K562 (cell line): ENCODE measurements at regions not wholly inside any gene's neighbourhood (a gene's known extent, or its start where the extent isn't known, plus 50 kb on each side); places are given as distances from the start of the nearest gene placed in this dataset.

Experiments
- ATAC-seq: fragments of 200-7000 bp; cut with Tn5 transposase; 3 replicates; pipeline ENCODE4 v1.9.1; 2020; ENCODE audit warnings: moderate library complexity
- BruUV-seq: library from RNA; stranded (reverse); fragments of 400-500 nt; replicated peaks from 2 replicates; lab custom pipeline; 2021; lab: Mats Ljungman, UMichigan
- CTCF ChIA-PET: fragments of 300-600 bp; formaldehyde crosslinking; extraction: SDS; loops from one replicate; lab custom pipeline; 2021; ENCODE audit warnings: low intra/inter-chr PET ratio; lab: Yijun Ruan, JAX
- POLR2A ChIA-PET: fragments of 300-600, 350-650 bp; sonication (Branson Sonifier 250); formaldehyde crosslinking; extraction: SDS; loops from one replicate; lab custom pipeline; 2021; ENCODE audit warnings: antibody characterized with exemption, inconsistent platforms; lab: Yijun Ruan, JAX
- DNase-seq, 4 experiments: peaks; one replicate each; pipeline versions ENCODE4 v3.0.0 to v3.0.0-alpha.2; 2011 to 2018; ENCODE audit warnings: low spot score in 3 of 4, mixed read lengths in 3 of 4; ENCODE audit errors: extremely low read depth in 1 of 4
- FAIRE-seq: peaks from 2 replicates; lab custom pipeline; 2011; peaks lifted over from hg19 to GRCh38; lab: Jason Lieb, UNC
- H2AFZ ChIP-seq: 2 replicates; pipeline ENCODE4 v1.6.0; 2011; ENCODE audit warnings: low read depth, low read length, control low read depth, inconsistent platforms
- H3K27ac ChIP-seq: fragments of 200-600 bp; 3 replicates; pipeline ENCODE4 v1.8.0; 2011; ENCODE audit warnings: low read depth, mild to moderate bottlenecking, control low read depth, inconsistent platforms, low read length, moderate library complexity, mixed read lengths; ENCODE audit errors: extremely low read depth
- H3K27me3 ChIP-seq, 2 experiments: fragments of 300-600 bp in 1 of 2; 2 replicates in 1 of 2; 3 replicates in 1 of 2; pipeline versions ENCODE4 v1.6.0 to v1.8.0; 2011; ENCODE audit warnings: inconsistent platforms in 2 of 2, low read length in 2 of 2, mild to moderate bottlenecking in 1 of 2, mixed read lengths in 1 of 2, moderate library complexity in 1 of 2; ENCODE audit not compliant: control insufficient read depth in 2 of 2, insufficient read depth in 2 of 2
- H3K36me3 ChIP-seq: fragments of 300-600 bp; 3 replicates; pipeline ENCODE4 v1.8.0; 2011; ENCODE audit warnings: mild to moderate bottlenecking, low read length, inconsistent platforms; ENCODE audit not compliant: control insufficient read depth, insufficient read depth
- H3K4me1 ChIP-seq, 2 experiments: fragments of 200-600 bp in 1 of 2; replicated peaks in 1 of 2; 2 replicates in 1 of 2; 3 replicates in 1 of 2; pipeline versions ENCODE4 v1.5.1 to v1.8.0; 2011; ENCODE audit warnings: inconsistent platforms in 2 of 2, low read length in 2 of 2, mild to moderate bottlenecking in 1 of 2, mixed read lengths in 1 of 2, moderate library complexity in 1 of 2; ENCODE audit not compliant: control insufficient read depth in 2 of 2, insufficient read depth in 2 of 2
- H3K4me2 ChIP-seq: 2 replicates; pipeline ENCODE4 v1.6.1; 2011; ENCODE audit warnings: low read length, control low read depth, inconsistent platforms, mixed read lengths; ENCODE audit not compliant: insufficient read depth
- H3K4me3 ChIP-seq: fragments of 200-600 bp; sonication (generic), shearing (Covaris generic); 2 replicates; pipeline ENCODE4 v1.5.1; 2016; ENCODE audit warnings: control low read depth, inconsistent platforms
- H3K79me2 ChIP-seq: fragments of 200-600 bp; 3 replicates; pipeline ENCODE4 v1.8.0; 2011; ENCODE audit warnings: low read length, inconsistent platforms; ENCODE audit not compliant: control insufficient read depth, insufficient read depth
- H3K9ac ChIP-seq, 2 experiments: 2 replicates each; pipeline versions ENCODE4 v1.6.0 to v1.6.1; 2011; ENCODE audit warnings: low read depth in 2 of 2, low read length in 2 of 2, control low read depth in 1 of 2, inconsistent platforms in 1 of 2, mild to moderate bottlenecking in 1 of 2, mixed read lengths in 1 of 2; ENCODE audit not compliant: insufficient read depth in 1 of 2
- H3K9me1 ChIP-seq: one replicate; pipeline ENCODE4 v1.6.0; 2011; ENCODE audit warnings: inconsistent platforms, mild to moderate bottlenecking, low read length, moderate library complexity; ENCODE audit not compliant: control insufficient read depth, insufficient read depth
- H3K9me3 ChIP-seq: replicated peaks from 2 replicates; pipeline ENCODE4 v1.5.1; 2011; ENCODE audit warnings: low read depth, low read length, inconsistent platforms; ENCODE audit not compliant: control insufficient read depth, insufficient read depth
- H4K20me1 ChIP-seq: replicated peaks from 2 replicates; pipeline ENCODE4 v1.6.1; 2011; ENCODE audit warnings: low read length, inconsistent platforms, mixed read lengths; ENCODE audit not compliant: control insufficient read depth, insufficient read depth
- CBX1 ChIP-seq: sonication (generic); IDR thresholded peaks from 2 replicates; pipeline ENCODE4 v1.6.1; 2016; ENCODE audit warnings: antibody characterized with exemption, low read depth, mild to moderate bottlenecking
- CLOCK ChIP-seq: fragments of 250-450 bp; sonication (Bioruptor Pico); IDR thresholded peaks from 2 replicates; pipeline ENCODE4 v1.4.0; 2020; ENCODE audit warnings: mild to moderate bottlenecking, moderate library complexity, borderline replicate concordance
- GABPB2 ChIP-seq: fragments of 250-450 bp; sonication (Bioruptor Pico); conservative IDR thresholded peaks from 2 replicates; pipeline ENCODE4 v1.5.1; 2021; ENCODE audit warnings: mild to moderate bottlenecking
- HCFC1 ChIP-seq: IDR thresholded peaks from 2 replicates; pipeline ENCODE4 v1.6.1; 2012; ENCODE audit warnings: low read depth, low read length, improper control_type of control experiment
- HNRNPK ChIP-seq: fragments of 200-400 bp; formaldehyde crosslinking; IDR thresholded peaks from one replicate; pipeline ENCODE4 v1.6.1; 2018; ENCODE audit warnings: mild to moderate bottlenecking, low read depth, low read length; ENCODE audit not compliant: poor library complexity, severe bottlenecking
- MCM2 ChIP-seq: fragments of 450-650 bp; IDR thresholded peaks from 2 replicates; pipeline ENCODE4 v1.6.1; 2017; ENCODE audit warnings: low read depth, mild to moderate bottlenecking
- MCM7 ChIP-seq, 2 experiments: fragments of 450-650 bp; IDR thresholded peaks; 2 replicates each; pipeline ENCODE4 v1.6.1; 2016 to 2018
- PCBP1 ChIP-seq: fragments of 200-400 bp; formaldehyde crosslinking; IDR thresholded peaks from 2 replicates; pipeline ENCODE4 v1.6.1; 2018; ENCODE audit warnings: mild to moderate bottlenecking, low read depth, low read length; ENCODE audit not compliant: poor library complexity, severe bottlenecking
- PYGO2 ChIP-seq: fragments of 450-650 bp; IDR thresholded peaks from 2 replicates; pipeline ENCODE4 v1.6.1; 2016; ENCODE audit warnings: mild to moderate bottlenecking, missing genetic modification characterization, moderate library complexity, missing compliant biosample characterization
- RBFOX2 ChIP-seq: fragments of 200-400 bp; formaldehyde crosslinking; IDR thresholded peaks from 2 replicates; pipeline ENCODE4 v1.6.1; 2017; ENCODE audit warnings: low read depth, mild to moderate bottlenecking, low read length, moderate library complexity
- RBM34 ChIP-seq: fragments of 200-400 bp; formaldehyde crosslinking; IDR thresholded peaks from 2 replicates; pipeline ENCODE4 v1.6.1; 2018; ENCODE audit warnings: low read length, borderline replicate concordance; ENCODE audit not compliant: insufficient read depth
- SMARCB1 ChIP-seq: IDR thresholded peaks from 2 replicates; pipeline ENCODE4 v1.6.1; 2011; ENCODE audit warnings: improper control_type of control experiment, low read depth; ENCODE audit not compliant: insufficient read length
- YBX1 ChIP-seq: fragments of 450-650 bp; IDR thresholded peaks from 2 replicates; pipeline ENCODE4 v1.7.1; 2016; ENCODE audit warnings: mild to moderate bottlenecking
- ZBTB49 ChIP-seq: sonication (generic); formaldehyde crosslinking; IDR thresholded peaks from 2 replicates; pipeline ENCODE4 v1.8.0; 2022; ENCODE audit warnings: missing genetic modification reagents, mild to moderate bottlenecking, borderline replicate concordance
- ZNF124 ChIP-seq: sonication (generic); formaldehyde crosslinking; IDR thresholded peaks from 2 replicates; pipeline ENCODE4 v1.8.1; 2022; ENCODE audit warnings: missing genetic modification reagents
- WGBS: fragments of 100-300 bp; shearing (Covaris generic); methylation state at CpG from one replicate; pipeline ENCODE4 v1.1.6; 2016; ENCODE audit warnings: low coverage, mixed read lengths; ENCODE audit not compliant: insufficient coverage; ENCODE audit errors: missing lambda C conversion rate; 5-methylcytosine and 5-hydroxymethylcytosine counted together
- in situ Hi-C: fragments of 300-500 bp; cut with MboI; formaldehyde crosslinking; loops from 4 replicates; pipeline ENCODE4 v1.15.0; 2018; ENCODE audit warnings: inconsistent platforms, mixed read lengths
- intact Hi-C: fragments of 100-400 bp; cut with micrococcal nuclease; formaldehyde crosslinking; loops from 2 replicates; pipeline ENCODE4 v1.14.2; 2022
- TF ChIP-seq, protein P1 (sequence below), 2 experiments: fragments of 200-800 bp in 1 of 2; sonication (Bioruptor generic) in 1 of 2; sonication (generic) in 1 of 2; formaldehyde crosslinking in 1 of 2; IDR thresholded peaks in 1 of 2; conservative IDR thresholded peaks in 1 of 2; 2 replicates each; pipeline versions ENCODE4 v1.5.0 to v1.6.1; 2016 to 2020; ENCODE audit warnings: missing compliant biosample characterization in 1 of 2, missing genetic modification characterization in 1 of 2, missing genetic modification reagents in 1 of 2

- POLR2A ChIA-PET = no interaction called here
- no peak for TF ChIP-seq HNRNPK
- no peak for TF ChIP-seq CBX1
- no peak for TF ChIP-seq ZNF124 (CRISPR knock-in tag)
- no peak for TF ChIP-seq CLOCK
- no peak for TF ChIP-seq PCBP1
- no peak for TF ChIP-seq ZBTB49
- TF ChIP-seq, protein P1, sequence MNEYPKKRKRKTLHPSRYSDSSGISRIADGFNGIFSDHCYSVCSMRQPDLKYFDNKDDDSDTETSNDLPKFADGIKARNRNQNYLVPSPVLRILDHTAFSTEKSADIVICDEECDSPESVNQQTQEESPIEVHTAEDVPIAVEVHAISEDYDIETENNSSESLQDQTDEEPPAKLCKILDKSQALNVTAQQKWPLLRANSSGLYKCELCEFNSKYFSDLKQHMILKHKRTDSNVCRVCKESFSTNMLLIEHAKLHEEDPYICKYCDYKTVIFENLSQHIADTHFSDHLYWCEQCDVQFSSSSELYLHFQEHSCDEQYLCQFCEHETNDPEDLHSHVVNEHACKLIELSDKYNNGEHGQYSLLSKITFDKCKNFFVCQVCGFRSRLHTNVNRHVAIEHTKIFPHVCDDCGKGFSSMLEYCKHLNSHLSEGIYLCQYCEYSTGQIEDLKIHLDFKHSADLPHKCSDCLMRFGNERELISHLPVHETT (CRISPR knock-in tag; conservative IDR thresholded peaks at IDR 0.05 in 1 of 2, IDR thresholded peaks at IDR 0.05 in 1 of 2) = no peak
- TF ChIP-seq MCM7 (IDR thresholded peaks at IDR 0.05) = no peak
- TF ChIP-seq SMARCB1 = no peak
- TF ChIP-seq PYGO2 (tag) = no peak
- no peak for TF ChIP-seq GABPB2 (CRISPR knock-in tag)
- TF ChIP-seq MCM2 = no peak
- TF ChIP-seq RBM34 = no peak
- TF ChIP-seq RBFOX2 = no peak
- TF ChIP-seq YBX1 = no peak
- no peak for TF ChIP-seq HCFC1
Observed at GRCh38 chr1:219697682-219698081, 84.8 kb upstream of the ZC3H11B start.

More at GRCh38 chr1:219697682-219698081, 84.8 kb upstream of the ZC3H11B start:
- Histone ChIP-seq H3K9me3 (no peaks in the 10 kb centered on the region), H3K27ac (no peak overlapping the region), H3K4me3 (no peak overlapping the region), H2AFZ (no peak overlapping the region), H3K79me2 (no peaks in the 10 kb centered on the region), H3K36me3 (no peaks in the 10 kb centered on the region), H3K4me1 (no peaks in the 10 kb centered on the region), H3K4me2 (no peak overlapping the region), H4K20me1 (no peaks in the 10 kb centered on the region), H3K9ac (no peak overlapping the region), H3K9me1 (no peaks in the 10 kb centered on the region), H3K27me3 (no peaks in the 10 kb centered on the region)
- in situ Hi-C loops = no loop called here
- DNase-seq (no peak), ATAC-seq (no peak), FAIRE-seq (no peak)
- intact Hi-C loops = no loop called here
- no TSS peak for BruUV-seq
- CTCF ChIA-PET = no interaction called here
- 0% methylated on average over 1 of the region's 1 CpG for WGBS
